Thyroid gland (tissue), 4 donors: ENCODE measurements at regions not wholly inside any gene's neighbourhood (a gene's known extent, or its start where the extent isn't known, plus 50 kb on each side); places are given as distances from the start of the nearest gene placed in this dataset.
A peak's percentile ranks its signal among the peaks of the same experiment; 100 is the strongest.
"Not testable (repeated sequence)": the region's sequence is repeated elsewhere in the genome, so short reads cannot be mapped to it uniquely, and the experiment has no call there.

Source experiments
- DNase-seq, 2 donors: peaks; one replicate each; pipeline ENCODE4 v3.0.0-alpha.2; 2019
- H3K27ac ChIP-seq, 3 donors: fragments of 200-600 bp; sonication (generic); 1 replicate in 2 of 3; 2 replicates in 1 of 3; pipeline ENCODE4 v1.5.1; 2016 to 2019; ENCODE audit warnings: mild to moderate bottlenecking in 1 of 3, moderate library complexity in 1 of 3
- H3K27me3 ChIP-seq: fragments of 200-600 bp; sonication (generic); one replicate; pipeline ENCODE4 v1.5.1; 2019
- H3K36me3 ChIP-seq, 2 donors: fragments of 200-600 bp; sonication (generic); one replicate each; pipeline ENCODE4 v1.5.1; 2016 to 2019
- H3K4me1 ChIP-seq, 2 donors: fragments of 200-600 bp; sonication (generic); one replicate each; pipeline ENCODE4 v1.5.1; 2017 to 2019
- H3K4me3 ChIP-seq, 3 donors: fragments of 200-600 bp; sonication (generic); replicated peaks in 1 of 3; 1 replicate in 2 of 3; 2 replicates in 1 of 3; pipeline ENCODE4 v1.5.1; 2016; ENCODE audit warnings: mild to moderate bottlenecking in 1 of 3
- H3K9me3 ChIP-seq: fragments of 200-600 bp; sonication (generic); one replicate; pipeline ENCODE4 v1.5.1; 2017
- CTCF ChIP-seq, 6 experiments: fragments of 200-600 bp in 3 of 6; fragments of 450-650 bp in 3 of 6; sonication (generic) in 3 of 6; IDR thresholded peaks; one replicate each; pipeline ENCODE4 v1.5.1; 2016 to 2019; ENCODE audit warnings: antibody characterized with exemption in 6 of 6, mild to moderate bottlenecking in 2 of 6, inconsistent platforms in 1 of 6, moderate library complexity in 1 of 6
- POLR2A ChIP-seq, 2 donors: fragments of 450-650 bp; IDR thresholded peaks; one replicate each; pipeline ENCODE4 v1.6.1; 2017; ENCODE audit warnings: antibody characterized with exemption in 2 of 2, mild to moderate bottlenecking in 2 of 2, moderate library complexity in 1 of 2
- WGBS, 2 donors: methylation state at CpG; one replicate each; pipeline ENCODE4 v1.1.5; 2017; 5-methylcytosine and 5-hydroxymethylcytosine counted together
- intact Hi-C: fragments of 100-400 bp; cut with DNase I; formaldehyde crosslinking; loops from one replicate; pipeline ENCODE4 v1.15.1; 2023

GRCh38 chr12:13339538-13339937 is 143.0 kb downstream of the EMP1 start:
- DNase-seq = no peak
- TF ChIP-seq POLR2A (IDR thresholded peaks at IDR 0.05) (no peak), CTCF (IDR thresholded peaks at IDR 0.05) (no peak)
- Histone ChIP-seq H3K4me1 (no peaks in the 10 kb centered on the region), H3K36me3 (no peaks in the 10 kb centered on the region), H3K4me3 (no peak overlapping the region), H3K27me3 (no peaks in the 10 kb centered on the region), H3K9me3 (no peaks in the 10 kb centered on the region), H3K27ac (no peak overlapping the region)
- intact Hi-C loops = no loop called here
- 75 to 88% methylated on average over 1 of the region's 1 CpG for WGBS, 2 donors

- Histone ChIP-seq H3K9me3 (no peaks in the 10 kb centered on the region), H3K27me3 (no peaks in the 10 kb centered on the region), H3K4me3 (no peak overlapping the region), H3K27ac (no peak overlapping the region), H3K36me3 (no peaks in the 10 kb centered on the region), H3K4me1 (no peaks in the 10 kb centered on the region)
- no peak for DNase-seq
- intact Hi-C loops = no loop called here
- WGBS, 2 donors = 94 to 96% methylated on average over 4 of the region's 4 CpGs
- TF ChIP-seq CTCF (IDR thresholded peaks at IDR 0.05) = no peak
- no peak for TF ChIP-seq POLR2A (IDR thresholded peaks at IDR 0.05)
These were observed 142.6 kb downstream of the EMP1 start for GRCh38 chr12:13339091-13339490.

GRCh38 chr12:13337791-13338190 is 141.3 kb downstream of the EMP1 start:
- Histone ChIP-seq H3K27me3 (no peaks in the 10 kb centered on the region), H3K36me3 (no peaks in the 10 kb centered on the region), H3K4me1 (no peaks in the 10 kb centered on the region), H3K27ac (no peak overlapping the region), H3K9me3 (no peaks in the 10 kb centered on the region), H3K4me3 (no peak overlapping the region)
- 33 to 45% methylated on average over 6 of the region's 6 CpGs for WGBS, 2 donors
- DNase-seq = peak; percentile 5 to 21
- no peak for TF ChIP-seq CTCF (IDR thresholded peaks at IDR 0.05)
- TF ChIP-seq POLR2A (IDR thresholded peaks at IDR 0.05) = no peak
- intact Hi-C loops = no loop called here

- H3K4me1 ChIP-seq = no peaks in the 10 kb centered on the region
- H3K27ac ChIP-seq = no peak overlapping the region
- TF ChIP-seq POLR2A (IDR thresholded peaks at IDR 0.05) = no peak
- H3K27me3 ChIP-seq = no peaks in the 10 kb centered on the region
- H3K36me3 ChIP-seq = no peaks in the 10 kb centered on the region
- no peak overlapping the region for H3K4me3 ChIP-seq
- WGBS, 2 donors = 93% methylated on average over 4 of the region's 4 CpGs
- H3K9me3 ChIP-seq = no peaks in the 10 kb centered on the region
- DNase-seq = no peak
- intact Hi-C loops = no loop called here
These were observed 139.7 kb downstream of the EMP1 start for GRCh38 chr12:13336216-13336615.

- intact Hi-C loops = no loop called here
- Histone ChIP-seq H3K36me3 (no peaks in the 10 kb centered on the region), H3K27me3 (no peaks in the 10 kb centered on the region), H3K27ac (no peak overlapping the region), H3K4me3 (no peak overlapping the region), H3K9me3 (no peaks in the 10 kb centered on the region), H3K4me1 (no peaks in the 10 kb centered on the region)
- DNase-seq = no peak
- no peak for TF ChIP-seq POLR2A (IDR thresholded peaks at IDR 0.05)
- TF ChIP-seq CTCF (IDR thresholded peaks at IDR 0.05) = no peak
- 87 to 90% methylated on average over 3 of the region's 3 CpGs for WGBS, 2 donors
These were observed 132.0 kb downstream of the EMP1 start for GRCh38 chr12:13328535-13328934.

GRCh38 chr12:13326076-13326475 is 129.6 kb downstream of the EMP1 start:
- intact Hi-C loops = no loop called here
- 77 to 89% methylated on average over 4 of the region's 4 CpGs for WGBS, 2 donors
- TF ChIP-seq POLR2A (IDR thresholded peaks at IDR 0.05) (no peak), CTCF (IDR thresholded peaks at IDR 0.05) (no peak)
- no peak overlapping the region for H3K4me3 ChIP-seq
- no peaks in the 10 kb centered on the region for H3K9me3 ChIP-seq
- no peaks in the 10 kb centered on the region for H3K4me1 ChIP-seq
- H3K36me3 ChIP-seq = no peaks in the 10 kb centered on the region
- no peaks in the 10 kb centered on the region for H3K27me3 ChIP-seq
- no peak overlapping the region for H3K27ac ChIP-seq
- no peak for DNase-seq

GRCh38 chr12:13325037-13325436 is 128.5 kb downstream of the EMP1 start:
- H3K27me3 ChIP-seq, H3K36me3 ChIP-seq, H3K4me3 ChIP-seq, DNase-seq, H3K9me3 ChIP-seq, H3K27ac ChIP-seq, intact Hi-C loops, H3K4me1 ChIP-seq: not testable (repeated sequence)
- WGBS, 2 donors = 87 to 88% methylated on average over 3 of the region's 3 CpGs
